Stimulated activated CD8-positive, alpha-beta memory T cell treated with anti-CD3 and anti-CD28 coated beads, Interleukin-12 subunit alpha, Interleukin-12 subunit beta, amount 100 ng/mL, for 1 hour (primary cell): ENCODE measurements at regions not wholly inside any gene's neighbourhood (a gene's known extent, or its start where the extent isn't known, plus 50 kb on each side); places are given as distances from the start of the nearest gene placed in this dataset.
"Not testable (repeated sequence)": the region's sequence is repeated elsewhere in the genome, so short reads cannot be mapped to it uniquely, and the experiment has no call there.

Source experiments
- DNase-seq: peaks from one replicate; pipeline ENCODE4 v3.0.0-alpha.2; 2020; ENCODE audit warnings: low read depth

GRCh38 chr7:23938215-23938614 is 228.2 kb downstream of the STK31 start:
- no peak for DNase-seq

- DNase-seq = no peak
Observed at GRCh38 chr7:23938937-23939552, 229.0 kb downstream of the STK31 start.

- not testable (repeated sequence) for DNase-seq
Observed at GRCh38 chr7:23939747-23940146, 229.7 kb downstream of the STK31 start.

- no peak for DNase-seq
Observed at GRCh38 chr7:23941551-23941950, 231.5 kb downstream of the STK31 start.

- DNase-seq = no peak
Observed at GRCh38 chr7:23942032-23942431, 232.0 kb downstream of the STK31 start.

- no peak for DNase-seq
Observed at GRCh38 chr7:23944131-23944530, 234.1 kb downstream of the STK31 start.

GRCh38 chr7:23945472-23945871 is 235.5 kb downstream of the STK31 start:
- no peak for DNase-seq

GRCh38 chr7:23955145-23955544 is 245.1 kb downstream of the STK31 start:
- no peak for DNase-seq

- DNase-seq = no peak
Observed at GRCh38 chr7:23955600-23956149, 245.7 kb downstream of the STK31 start.

GRCh38 chr7:23956772-23957576 is 247.0 kb downstream of the STK31 start:
- DNase-seq = no peak

GRCh38 chr7:23959821-23960220 is 249.8 kb downstream of the STK31 start:
- DNase-seq = no peak

- no peak for DNase-seq
Observed at GRCh38 chr7:23960361-23960760, 250.3 kb downstream of the STK31 start.

- DNase-seq = no peak
Observed at GRCh38 chr7:23963461-23964165, 253.6 kb downstream of the STK31 start.

GRCh38 chr7:23964715-23965114 is 254.7 kb downstream of the STK31 start:
- DNase-seq = no peak

GRCh38 chr7:23965296-23965695 is 255.3 kb downstream of the STK31 start:
- DNase-seq = no peak

GRCh38 chr7:23966941-23967340 is 256.9 kb downstream of the STK31 start:
- DNase-seq = no peak

GRCh38 chr7:23967949-23968599 is 258.1 kb downstream of the STK31 start:
- no peak for DNase-seq

- DNase-seq = no peak
Observed at GRCh38 chr7:23968791-23969190, 258.8 kb downstream of the STK31 start.

- no peak for DNase-seq
Observed at GRCh38 chr7:23969443-23969842, 259.4 kb downstream of the STK31 start.

- DNase-seq = no peak
Observed at GRCh38 chr7:23970193-23970592, 260.2 kb downstream of the STK31 start.

GRCh38 chr7:23971031-23971430 is 261.0 kb downstream of the STK31 start:
- no peak for DNase-seq

- DNase-seq = no peak
Observed at GRCh38 chr7:23972057-23972456, 262.0 kb downstream of the STK31 start.
